ENCODE measurements at regions not wholly inside any gene's neighbourhood (a gene's known extent, or its start where the extent isn't known, plus 50 kb on each side); places are given as distances from the start of the nearest gene placed in this dataset.

GRCh38 chr13:39929583-39929982 is 274.1 kb downstream of the COG6 start (continued):
- TF ChIP-seq ZNF791 (tag by site-specific recombination; IDR thresholded peaks at IDR 0.05) (no peak), ZNF292 (tag by site-specific recombination; IDR thresholded peaks at IDR 0.05; ENCODE audit: borderline replicate concordance, low read depth) (no peak), GLIS1 (tag by site-specific recombination; IDR thresholded peaks at IDR 0.05) (no peak), SALL2 (tag by site-specific recombination; IDR thresholded peaks at IDR 0.05; ENCODE audit: borderline replicate concordance) (no peak), ZNF121 (tag by site-specific recombination; IDR thresholded peaks at IDR 0.05) (no peak)

DNA sequence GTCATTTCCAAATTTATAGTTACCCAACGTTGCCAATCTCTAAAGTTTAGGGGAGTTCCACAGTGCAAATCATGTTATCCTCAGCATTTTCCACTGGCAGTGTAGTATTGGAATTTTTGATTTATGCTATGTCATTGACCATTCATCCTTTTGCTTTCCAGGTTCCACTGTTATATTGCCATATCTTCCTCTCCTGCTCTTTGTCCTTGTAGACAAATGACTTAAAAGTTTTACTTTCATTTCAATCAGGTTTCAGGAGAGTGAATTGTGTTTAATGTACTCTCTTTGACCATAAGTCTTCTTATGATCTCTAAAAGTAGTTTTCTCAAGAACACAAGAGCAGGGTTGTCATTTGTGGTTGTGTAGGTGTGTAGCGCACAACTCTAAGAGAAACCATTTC is 274.6 kb downstream of the COG6 start:
- CTCF ChIA-PET: no interaction called here
- H3K9me3 ChIP-seq (ENCODE audit: control insufficient read depth, insufficient read depth, low read depth, low read length): no peaks in the 10 kb centered on the region

More for the DNA sequence above, 274.6 kb downstream of the COG6 start:
- Histone ChIP-seq H3K4me1 (ENCODE audit: control insufficient read depth, insufficient read depth, low read length) (no peaks in the 10 kb centered on the region), H3K36me3 (ENCODE audit: control insufficient read depth in 2 of 2, insufficient read depth in 1 of 2, low read length in 2 of 2) (no peaks in the 10 kb centered on the region), H3K4me3 (ENCODE audit: low read depth, low read length) (no peak overlapping the region), H3K27ac (ENCODE audit: extremely low read depth, low read depth, low read length) (no peak overlapping the region)
- POLR2A ChIA-PET: no interaction called here
- TF ChIP-seq ZBTB26 (tag by site-specific recombination; optimal IDR thresholded peaks at IDR 0.05): no peak
- TF ChIP-seq, protein P1, sequence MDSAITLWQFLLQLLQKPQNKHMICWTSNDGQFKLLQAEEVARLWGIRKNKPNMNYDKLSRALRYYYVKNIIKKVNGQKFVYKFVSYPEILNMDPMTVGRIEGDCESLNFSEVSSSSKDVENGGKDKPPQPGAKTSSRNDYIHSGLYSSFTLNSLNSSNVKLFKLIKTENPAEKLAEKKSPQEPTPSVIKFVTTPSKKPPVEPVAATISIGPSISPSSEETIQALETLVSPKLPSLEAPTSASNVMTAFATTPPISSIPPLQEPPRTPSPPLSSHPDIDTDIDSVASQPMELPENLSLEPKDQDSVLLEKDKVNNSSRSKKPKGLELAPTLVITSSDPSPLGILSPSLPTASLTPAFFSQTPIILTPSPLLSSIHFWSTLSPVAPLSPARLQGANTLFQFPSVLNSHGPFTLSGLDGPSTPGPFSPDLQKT (IDR thresholded peaks at IDR 0.05; ENCODE audit: borderline replicate concordance, low read depth, low read length): no peak
- TF ChIP-seq ZNF133 (tag by site-specific recombination; IDR thresholded peaks at IDR 0.05): no peak
- no peak for TF ChIP-seq MYNN (tag by site-specific recombination; IDR thresholded peaks at IDR 0.05; ENCODE audit: borderline replicate concordance)
- no peak for TF ChIP-seq ZNF37A (tag by site-specific recombination; IDR thresholded peaks at IDR 0.05)
- TF ChIP-seq TCF7L2 (IDR thresholded peaks at IDR 0.05; ENCODE audit: borderline replicate concordance, low read depth, low read length): no peak
- TF ChIP-seq ZNF248 (tag by site-specific recombination; IDR thresholded peaks at IDR 0.05): no peak
- TF ChIP-seq ZNF704 (tag by site-specific recombination; IDR thresholded peaks at IDR 0.05): no peak
- no peak for TF ChIP-seq HOXA7 (CRISPR knock-in tag; IDR thresholded peaks at IDR 0.05; ENCODE audit: borderline replicate concordance)
- TF ChIP-seq SCRT2 (tag by site-specific recombination; IDR thresholded peaks at IDR 0.05): no peak
- no peak for TF ChIP-seq ZNF223 (tag by site-specific recombination; IDR thresholded peaks at IDR 0.05)
- TF ChIP-seq ZNF548 (tag by site-specific recombination; IDR thresholded peaks at IDR 0.05): no peak
- no peak for TF ChIP-seq ZNF26 (tag by site-specific recombination; IDR thresholded peaks at IDR 0.05)
- TF ChIP-seq ZNF626 (tag by site-specific recombination; IDR thresholded peaks at IDR 0.05): no peak
- TF ChIP-seq ZEB2 (tag by site-specific recombination; IDR thresholded peaks at IDR 0.05): no peak
- no peak for TF ChIP-seq ZBTB49 (tag by site-specific recombination; IDR thresholded peaks at IDR 0.05; ENCODE audit: low read depth)
